SK-N-SH treated with all-trans-retinoic acid at 6 μM for 48 hours (cell line): ENCODE measurements at regions not wholly inside any gene's neighbourhood (a gene's known extent, or its start where the extent isn't known, plus 50 kb on each side); places are given as distances from the start of the nearest gene placed in this dataset.

Experiments
- ATAC-seq: fragments of 200-7000 bp; cut with Tn5 transposase; 3 replicates; pipeline ENCODE4 v1.9.1; 2020; ENCODE audit warnings: mild to moderate bottlenecking, moderate library complexity
- ARNTL ChIP-seq: fragments of 450-650 bp; formaldehyde crosslinking; IDR thresholded peaks from 2 replicates; pipeline ENCODE4 v1.5.0; 2020; ENCODE audit warnings: low read depth, mild to moderate bottlenecking, moderate library complexity, borderline replicate concordance
- BACH2 ChIP-seq: fragments of 250-450 bp; sonication (Bioruptor Pico); IDR thresholded peaks from 2 replicates; pipeline ENCODE4 v1.9.0; 2021; ENCODE audit warnings: mild to moderate bottlenecking, borderline replicate concordance
- CREB5 ChIP-seq: fragments of 250-450 bp; sonication (Bioruptor Pico); IDR thresholded peaks from 2 replicates; pipeline ENCODE4 v1.5.1; 2020; ENCODE audit warnings: low read depth, mild to moderate bottlenecking, moderate library complexity
- CSDC2 ChIP-seq: fragments of 250-450 bp; sonication (Bioruptor Pico); IDR thresholded peaks from 2 replicates; pipeline ENCODE4 v1.5.0; 2020; ENCODE audit warnings: mild to moderate bottlenecking, moderate library complexity
- CSRNP3 ChIP-seq: fragments of 250-450 bp; sonication (Bioruptor Pico); IDR thresholded peaks from 2 replicates; pipeline ENCODE4 v1.5.1; 2021; ENCODE audit warnings: mild to moderate bottlenecking, moderate library complexity
- ESRRG ChIP-seq: fragments of 250-450 bp; sonication (Bioruptor Pico); IDR thresholded peaks from 2 replicates; pipeline ENCODE4 v1.6.1; 2021; ENCODE audit warnings: mild to moderate bottlenecking
- GLIS3 ChIP-seq: fragments of 250-450 bp; sonication (Bioruptor Pico); IDR thresholded peaks from 2 replicates; pipeline ENCODE4 v1.5.0; 2020; ENCODE audit warnings: mild to moderate bottlenecking, moderate library complexity
- ISL1 ChIP-seq: fragments of 250-450 bp; sonication (Bioruptor Pico); IDR thresholded peaks from 2 replicates; pipeline ENCODE4 v2.1.2; 2022; ENCODE audit warnings: mild to moderate bottlenecking, moderate library complexity
- OSR1 ChIP-seq: fragments of 250-450 bp; sonication (Bioruptor Pico); IDR thresholded peaks from 2 replicates; pipeline ENCODE4 v1.8.0; 2022; ENCODE audit warnings: moderate library complexity, mild to moderate bottlenecking, inconsistent platforms
- PATZ1 ChIP-seq: fragments of 250-450 bp; sonication (Bioruptor Pico); IDR thresholded peaks from 2 replicates; pipeline ENCODE4 v1.8.0; 2020; ENCODE audit warnings: mild to moderate bottlenecking, moderate library complexity, borderline replicate concordance
- POU6F1 ChIP-seq: fragments of 250-450 bp; sonication (Bioruptor Pico); IDR thresholded peaks from 2 replicates; pipeline ENCODE4 v1.8.0; 2021; ENCODE audit warnings: low read depth, mild to moderate bottlenecking, moderate library complexity, borderline replicate concordance
- PPARA ChIP-seq: fragments of 250-450 bp; sonication (Bioruptor Pico); IDR thresholded peaks from 2 replicates; pipeline ENCODE4 v1.5.0; 2020; ENCODE audit warnings: mild to moderate bottlenecking, borderline replicate concordance
- RARB ChIP-seq: fragments of 250-450 bp; sonication (Bioruptor Pico); IDR thresholded peaks from 2 replicates; pipeline ENCODE4 v1.8.0; 2021; ENCODE audit warnings: mild to moderate bottlenecking, moderate library complexity
- SNAI2 ChIP-seq: fragments of 250-450 bp; sonication (Bioruptor Pico); IDR thresholded peaks from 2 replicates; pipeline ENCODE4 v1.5.0; 2020; ENCODE audit warnings: mild to moderate bottlenecking, moderate library complexity
- TCF4 ChIP-seq: fragments of 250-450 bp; sonication (Bioruptor Pico); IDR thresholded peaks from 2 replicates; pipeline ENCODE4 v1.8.0; 2021; ENCODE audit warnings: mild to moderate bottlenecking, moderate library complexity, borderline replicate concordance
- TOX ChIP-seq: fragments of 250-450 bp; sonication (Bioruptor Pico); IDR thresholded peaks from 2 replicates; pipeline ENCODE4 v1.8.0; 2021; ENCODE audit warnings: mild to moderate bottlenecking, moderate library complexity, borderline replicate concordance
- ZC3H10 ChIP-seq: fragments of 250-450 bp; sonication (Bioruptor Pico); IDR thresholded peaks from 2 replicates; pipeline ENCODE4 v1.5.1; 2021; ENCODE audit warnings: mild to moderate bottlenecking, moderate library complexity
- ZFP3 ChIP-seq: fragments of 250-450 bp; sonication (Bioruptor Pico); IDR thresholded peaks from 2 replicates; pipeline ENCODE4 v1.5.0; 2020; ENCODE audit warnings: mild to moderate bottlenecking, moderate library complexity
- ZNF565 ChIP-seq: fragments of 450-650 bp; formaldehyde crosslinking; conservative IDR thresholded peaks from 2 replicates; pipeline ENCODE4 v1.5.0; 2020; ENCODE audit warnings: low read depth, mild to moderate bottlenecking, moderate library complexity
- ZNF70 ChIP-seq: fragments of 450-650 bp; formaldehyde crosslinking; IDR thresholded peaks from 2 replicates; pipeline ENCODE4 v1.5.0; 2020; ENCODE audit warnings: mild to moderate bottlenecking, moderate library complexity
- ZNF8 ChIP-seq: fragments of 450-650 bp; formaldehyde crosslinking; IDR thresholded peaks from 2 replicates; pipeline ENCODE4 v1.5.0; 2020; ENCODE audit warnings: mild to moderate bottlenecking, moderate library complexity

DNA sequence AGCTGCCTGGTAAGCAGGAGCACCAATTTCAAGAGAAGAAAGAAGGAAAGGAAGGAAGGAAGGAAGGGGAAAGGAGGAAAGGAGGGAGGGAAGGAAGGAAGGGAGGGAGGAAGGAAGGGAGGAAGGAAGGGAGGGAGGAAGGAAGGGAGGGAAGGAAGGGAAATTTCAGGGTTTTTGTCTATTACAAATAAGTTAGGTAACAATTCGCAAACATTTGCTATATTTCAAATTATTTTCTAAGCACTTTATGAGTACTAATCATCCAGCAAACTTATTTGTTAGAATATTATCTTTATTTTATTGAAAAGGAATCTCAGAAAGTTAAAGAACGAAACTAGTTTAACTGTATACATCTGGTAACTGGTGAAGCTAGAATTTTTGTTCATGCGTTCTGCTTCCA, 921.7 kb downstream of the TBL1XR1 start:
- no peak for ATAC-seq
- TF ChIP-seq CSDC2 (CRISPR knock-in tag), result no peak
- TF ChIP-seq CSRNP3 (CRISPR knock-in tag), result no peak
- no peak for TF ChIP-seq TCF4
- no peak for TF ChIP-seq POU6F1 (CRISPR knock-in tag)
- TF ChIP-seq CREB5 (CRISPR knock-in tag), result no peak
- TF ChIP-seq ZNF70 (CRISPR knock-in tag), result no peak
- no peak for TF ChIP-seq ZFP3 (CRISPR knock-in tag)
- TF ChIP-seq PATZ1, result no peak
- no peak for TF ChIP-seq BACH2 (CRISPR knock-in tag)
- no peak for TF ChIP-seq SNAI2 (CRISPR knock-in tag)
- no peak for TF ChIP-seq TOX (CRISPR knock-in tag)
- TF ChIP-seq PPARA, result no peak
- TF ChIP-seq GLIS3 (CRISPR knock-in tag), result no peak
- TF ChIP-seq ZC3H10, result no peak
- TF ChIP-seq ZNF565 (CRISPR knock-in tag), result no peak
- TF ChIP-seq OSR1 (CRISPR knock-in tag), result no peak
- TF ChIP-seq RARB (CRISPR knock-in tag), result no peak
- no peak for TF ChIP-seq ISL1 (CRISPR knock-in tag)
- TF ChIP-seq ARNTL (CRISPR knock-in tag), result no peak
- TF ChIP-seq ZNF8, result no peak

DNA sequence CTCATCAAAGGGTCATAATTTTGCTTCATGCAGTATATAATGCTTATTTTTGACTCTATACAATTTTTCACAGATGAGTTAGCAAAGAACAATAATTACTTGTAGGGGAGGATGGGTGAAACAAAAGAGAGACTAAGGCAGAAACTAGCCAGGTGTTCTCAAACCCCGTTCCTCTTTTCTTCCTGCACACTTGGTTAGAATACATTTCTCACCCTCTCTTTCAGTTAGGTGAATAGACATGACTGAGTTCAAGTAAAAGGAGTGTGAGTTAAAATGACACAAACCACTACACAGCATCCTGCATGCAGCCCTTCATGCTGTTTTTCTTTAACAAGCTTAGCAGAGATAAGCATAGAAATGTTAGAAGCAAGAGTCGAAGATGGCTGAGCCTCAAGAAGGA, 922.2 kb downstream of the TBL1XR1 start:
- no peak for ATAC-seq
- TF ChIP-seq CSDC2 (CRISPR knock-in tag) (no peak), ISL1 (CRISPR knock-in tag) (no peak), ZNF8 (no peak), CREB5 (CRISPR knock-in tag) (no peak), ESRRG (CRISPR knock-in tag) (no peak)

DNA sequence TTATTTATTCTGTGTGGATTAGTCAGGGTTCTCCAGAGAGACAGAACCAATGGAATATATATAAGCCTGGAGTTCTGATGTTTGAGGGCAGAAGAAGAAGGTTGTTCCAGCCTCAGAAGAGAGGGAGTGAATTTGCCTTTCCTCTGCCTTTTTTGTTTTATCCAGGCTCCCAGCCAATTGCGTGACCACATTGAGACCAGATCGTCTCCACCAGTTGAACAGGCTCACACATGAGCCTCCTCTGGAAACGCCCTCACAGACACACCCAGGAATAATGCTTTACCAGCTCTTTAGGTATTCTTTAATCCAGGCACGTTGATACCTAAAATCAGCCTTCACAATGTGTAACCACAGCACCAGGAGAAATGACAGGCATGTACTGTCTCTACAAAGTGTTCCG, 923.1 kb downstream of the TBL1XR1 start:
- ATAC-seq, result no peak
- TF ChIP-seq RARB (CRISPR knock-in tag) (no peak), ZNF565 (CRISPR knock-in tag) (no peak), BACH2 (CRISPR knock-in tag) (no peak), PPARA (no peak), ESRRG (CRISPR knock-in tag) (no peak), CREB5 (CRISPR knock-in tag) (no peak), GLIS3 (CRISPR knock-in tag) (no peak), SNAI2 (CRISPR knock-in tag) (no peak), OSR1 (CRISPR knock-in tag) (no peak), ZC3H10 (no peak), PATZ1 (no peak), ZFP3 (CRISPR knock-in tag) (no peak), CSRNP3 (CRISPR knock-in tag) (no peak), TCF4 (no peak), ISL1 (CRISPR knock-in tag) (no peak), ZNF8 (no peak), ARNTL (CRISPR knock-in tag) (no peak), POU6F1 (CRISPR knock-in tag) (no peak)
